ENCODE measurements at regions not wholly inside any gene's neighbourhood (a gene's known extent, or its start where the extent isn't known, plus 50 kb on each side); places are given as distances from the start of the nearest gene placed in this dataset.
A peak's percentile ranks its signal among the peaks of the same experiment; 100 is the strongest.
"Not testable (repeated sequence)": the region's sequence is repeated elsewhere in the genome, so short reads cannot be mapped to it uniquely, and the experiment has no call there.

- H3K36me3 ChIP-seq (ENCODE audit: control insufficient read depth in 2 of 3, insufficient read depth in 3 of 3, low read length in 3 of 3); H3K27me3 ChIP-seq (ENCODE audit: control insufficient read depth, insufficient read depth, low read length); H3K4me3 ChIP-seq (ENCODE audit: low read length in 3 of 3); H3K9me3 ChIP-seq (ENCODE audit: control insufficient read depth in 2 of 3, insufficient read depth in 1 of 3, low read length in 3 of 3); H3K9ac ChIP-seq (ENCODE audit: low read length in 3 of 3); intact Hi-C loops (cut with DNase I); FAIRE-seq; H3K4me1 ChIP-seq (ENCODE audit: control insufficient read depth in 2 of 3, insufficient read depth in 2 of 3, low read depth in 1 of 3, low read length in 3 of 3); H3K27ac ChIP-seq (ENCODE audit: low read depth in 2 of 2, low read length in 2 of 2): not testable (repeated sequence)
- peak in 4 of 5 donors; percentile 9 to 57 (median 19) for DNase-seq
Measured at GRCh38 chr1:146792725-146793124, 145.4 kb upstream of the NBPF12 start.

GRCh38 chr1:146784212-146784940, 153.7 kb upstream of the NBPF12 start:
- H3K36me3 ChIP-seq (ENCODE audit: control insufficient read depth in 2 of 3, insufficient read depth in 3 of 3, low read length in 3 of 3); H3K4me3 ChIP-seq (ENCODE audit: low read length in 3 of 3); FAIRE-seq; H3K4me1 ChIP-seq (ENCODE audit: control insufficient read depth in 2 of 3, insufficient read depth in 2 of 3, low read depth in 1 of 3, low read length in 3 of 3); H3K27ac ChIP-seq (ENCODE audit: low read depth in 2 of 2, low read length in 2 of 2); H3K27me3 ChIP-seq (ENCODE audit: control insufficient read depth, insufficient read depth, low read length); H3K9ac ChIP-seq (ENCODE audit: low read length in 3 of 3); DNase-seq; intact Hi-C loops (cut with DNase I); H3K9me3 ChIP-seq (ENCODE audit: control insufficient read depth in 2 of 3, insufficient read depth in 1 of 3, low read length in 3 of 3): not testable (repeated sequence)

GRCh38 chr1:146781235-146781634, 156.9 kb upstream of the NBPF12 start:
- H3K4me3 ChIP-seq (ENCODE audit: low read length in 3 of 3); FAIRE-seq; H3K9ac ChIP-seq (ENCODE audit: low read length in 3 of 3); H3K4me1 ChIP-seq (ENCODE audit: control insufficient read depth in 2 of 3, insufficient read depth in 2 of 3, low read depth in 1 of 3, low read length in 3 of 3); H3K27ac ChIP-seq (ENCODE audit: low read depth in 2 of 2, low read length in 2 of 2); intact Hi-C loops (cut with DNase I); H3K9me3 ChIP-seq (ENCODE audit: control insufficient read depth in 2 of 3, insufficient read depth in 1 of 3, low read length in 3 of 3); H3K27me3 ChIP-seq (ENCODE audit: control insufficient read depth, insufficient read depth, low read length); DNase-seq; H3K36me3 ChIP-seq (ENCODE audit: control insufficient read depth in 2 of 3, insufficient read depth in 3 of 3, low read length in 3 of 3): not testable (repeated sequence)

- H3K4me1 ChIP-seq (ENCODE audit: control insufficient read depth in 2 of 3, insufficient read depth in 2 of 3, low read depth in 1 of 3, low read length in 3 of 3); H3K27me3 ChIP-seq (ENCODE audit: control insufficient read depth, insufficient read depth, low read length); FAIRE-seq; H3K36me3 ChIP-seq (ENCODE audit: control insufficient read depth in 2 of 3, insufficient read depth in 3 of 3, low read length in 3 of 3); H3K9me3 ChIP-seq (ENCODE audit: control insufficient read depth in 2 of 3, insufficient read depth in 1 of 3, low read length in 3 of 3); H3K27ac ChIP-seq (ENCODE audit: low read depth in 2 of 2, low read length in 2 of 2); H3K9ac ChIP-seq (ENCODE audit: low read length in 3 of 3); intact Hi-C loops (cut with DNase I); H3K4me3 ChIP-seq (ENCODE audit: low read length in 3 of 3): not testable (repeated sequence)
- peak; percentile 70 to 92 (median 89) for DNase-seq
Measured at GRCh38 chr1:146777826-146778602, 160.1 kb upstream of the NBPF12 start.

GRCh38 chr1:146774988-146775387, 163.1 kb upstream of the NBPF12 start:
- H3K4me1 ChIP-seq (ENCODE audit: control insufficient read depth in 2 of 3, insufficient read depth in 2 of 3, low read depth in 1 of 3, low read length in 3 of 3); intact Hi-C loops (cut with DNase I); H3K9me3 ChIP-seq (ENCODE audit: control insufficient read depth in 2 of 3, insufficient read depth in 1 of 3, low read length in 3 of 3); H3K36me3 ChIP-seq (ENCODE audit: control insufficient read depth in 2 of 3, insufficient read depth in 3 of 3, low read length in 3 of 3); H3K4me3 ChIP-seq (ENCODE audit: low read length in 3 of 3); H3K27me3 ChIP-seq (ENCODE audit: control insufficient read depth, insufficient read depth, low read length); H3K9ac ChIP-seq (ENCODE audit: low read length in 3 of 3); FAIRE-seq; DNase-seq; H3K27ac ChIP-seq (ENCODE audit: low read depth in 2 of 2, low read length in 2 of 2): not testable (repeated sequence)

GRCh38 chr1:146774271-146774670, 163.9 kb upstream of the NBPF12 start:
- H3K36me3 ChIP-seq (ENCODE audit: control insufficient read depth in 2 of 3, insufficient read depth in 3 of 3, low read length in 3 of 3); intact Hi-C loops (cut with DNase I); FAIRE-seq; H3K27me3 ChIP-seq (ENCODE audit: control insufficient read depth, insufficient read depth, low read length); H3K27ac ChIP-seq (ENCODE audit: low read depth in 2 of 2, low read length in 2 of 2); H3K9ac ChIP-seq (ENCODE audit: low read length in 3 of 3); H3K4me3 ChIP-seq (ENCODE audit: low read length in 3 of 3); H3K9me3 ChIP-seq (ENCODE audit: control insufficient read depth in 2 of 3, insufficient read depth in 1 of 3, low read length in 3 of 3); DNase-seq; H3K4me1 ChIP-seq (ENCODE audit: control insufficient read depth in 2 of 3, insufficient read depth in 2 of 3, low read depth in 1 of 3, low read length in 3 of 3): not testable (repeated sequence)

- FAIRE-seq; H3K36me3 ChIP-seq (ENCODE audit: control insufficient read depth in 2 of 3, insufficient read depth in 3 of 3, low read length in 3 of 3); H3K4me3 ChIP-seq (ENCODE audit: low read length in 3 of 3); H3K27ac ChIP-seq (ENCODE audit: low read depth in 2 of 2, low read length in 2 of 2); H3K27me3 ChIP-seq (ENCODE audit: control insufficient read depth, insufficient read depth, low read length); H3K4me1 ChIP-seq (ENCODE audit: control insufficient read depth in 2 of 3, insufficient read depth in 2 of 3, low read depth in 1 of 3, low read length in 3 of 3); H3K9me3 ChIP-seq (ENCODE audit: control insufficient read depth in 2 of 3, insufficient read depth in 1 of 3, low read length in 3 of 3); H3K9ac ChIP-seq (ENCODE audit: low read length in 3 of 3); intact Hi-C loops (cut with DNase I): not testable (repeated sequence)
- DNase-seq = peak in 1 of 5 donors; percentile 19
Measured at GRCh38 chr1:146771409-146771808, 166.7 kb upstream of the NBPF12 start.

- H3K27me3 ChIP-seq (ENCODE audit: control insufficient read depth, insufficient read depth, low read length); DNase-seq; H3K4me3 ChIP-seq (ENCODE audit: low read length in 3 of 3); intact Hi-C loops (cut with DNase I); H3K27ac ChIP-seq (ENCODE audit: low read depth in 2 of 2, low read length in 2 of 2); H3K9me3 ChIP-seq (ENCODE audit: control insufficient read depth in 2 of 3, insufficient read depth in 1 of 3, low read length in 3 of 3); H3K9ac ChIP-seq (ENCODE audit: low read length in 3 of 3); FAIRE-seq; H3K4me1 ChIP-seq (ENCODE audit: control insufficient read depth in 2 of 3, insufficient read depth in 2 of 3, low read depth in 1 of 3, low read length in 3 of 3); H3K36me3 ChIP-seq (ENCODE audit: control insufficient read depth in 2 of 3, insufficient read depth in 3 of 3, low read length in 3 of 3): not testable (repeated sequence)
Measured at GRCh38 chr1:146770998-146771397, 167.1 kb upstream of the NBPF12 start.
